ENCODE measurements at regions not wholly inside any gene's neighbourhood (a gene's known extent, or its start where the extent isn't known, plus 50 kb on each side); places are given as distances from the start of the nearest gene placed in this dataset.

DNA sequence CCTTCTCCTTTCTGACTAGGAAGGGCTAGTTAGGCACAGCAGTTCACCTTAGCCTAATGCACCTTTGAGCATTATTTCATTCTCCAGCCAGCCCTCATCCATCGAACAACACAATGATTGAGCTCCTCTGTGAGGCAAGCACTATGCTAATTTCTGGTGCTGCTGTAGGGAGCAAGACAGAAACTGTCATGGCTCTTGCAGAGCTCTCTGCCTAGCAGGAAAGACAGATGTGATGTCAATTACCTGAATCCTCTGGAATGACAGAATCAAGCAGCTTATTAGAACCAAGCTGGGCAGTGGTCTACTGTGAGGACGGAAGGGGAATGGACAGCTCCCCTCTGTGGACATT lies 256.1 kb upstream of the NOCT start:
- TF ChIP-seq, protein P1, sequence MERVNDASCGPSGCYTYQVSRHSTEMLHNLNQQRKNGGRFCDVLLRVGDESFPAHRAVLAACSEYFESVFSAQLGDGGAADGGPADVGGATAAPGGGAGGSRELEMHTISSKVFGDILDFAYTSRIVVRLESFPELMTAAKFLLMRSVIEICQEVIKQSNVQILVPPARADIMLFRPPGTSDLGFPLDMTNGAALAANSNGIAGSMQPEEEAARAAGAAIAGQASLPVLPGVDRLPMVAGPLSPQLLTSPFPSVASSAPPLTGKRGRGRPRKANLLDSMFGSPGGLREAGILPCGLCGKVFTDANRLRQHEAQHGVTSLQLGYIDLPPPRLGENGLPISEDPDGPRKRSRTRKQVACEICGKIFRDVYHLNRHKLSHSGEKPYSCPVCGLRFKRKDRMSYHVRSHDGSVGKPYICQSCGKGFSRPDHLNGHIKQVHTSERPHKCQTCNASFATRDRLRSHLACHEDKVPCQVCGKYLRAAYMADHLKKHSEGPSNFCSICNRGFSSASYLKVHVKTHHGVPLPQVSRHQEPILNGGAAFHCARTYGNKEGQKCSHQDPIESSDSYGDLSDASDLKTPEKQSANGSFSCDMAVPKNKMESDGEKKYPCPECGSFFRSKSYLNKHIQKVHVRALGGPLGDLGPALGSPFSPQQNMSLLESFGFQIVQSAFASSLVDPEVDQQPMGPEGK (CRISPR knock-in tag; IDR thresholded peaks at IDR 0.05; ENCODE audit: borderline replicate concordance), result no peak
- TF ChIP-seq ZFP3 (CRISPR knock-in tag; IDR thresholded peaks at IDR 0.05) (no peak), CSDC2 (CRISPR knock-in tag; IDR thresholded peaks at IDR 0.05) (no peak), PPARA (CRISPR knock-in tag; IDR thresholded peaks at IDR 0.05; ENCODE audit: borderline replicate concordance) (no peak), ZFP30 (CRISPR knock-in tag; IDR thresholded peaks at IDR 0.05) (no peak)
- TF ChIP-seq, protein P2, sequence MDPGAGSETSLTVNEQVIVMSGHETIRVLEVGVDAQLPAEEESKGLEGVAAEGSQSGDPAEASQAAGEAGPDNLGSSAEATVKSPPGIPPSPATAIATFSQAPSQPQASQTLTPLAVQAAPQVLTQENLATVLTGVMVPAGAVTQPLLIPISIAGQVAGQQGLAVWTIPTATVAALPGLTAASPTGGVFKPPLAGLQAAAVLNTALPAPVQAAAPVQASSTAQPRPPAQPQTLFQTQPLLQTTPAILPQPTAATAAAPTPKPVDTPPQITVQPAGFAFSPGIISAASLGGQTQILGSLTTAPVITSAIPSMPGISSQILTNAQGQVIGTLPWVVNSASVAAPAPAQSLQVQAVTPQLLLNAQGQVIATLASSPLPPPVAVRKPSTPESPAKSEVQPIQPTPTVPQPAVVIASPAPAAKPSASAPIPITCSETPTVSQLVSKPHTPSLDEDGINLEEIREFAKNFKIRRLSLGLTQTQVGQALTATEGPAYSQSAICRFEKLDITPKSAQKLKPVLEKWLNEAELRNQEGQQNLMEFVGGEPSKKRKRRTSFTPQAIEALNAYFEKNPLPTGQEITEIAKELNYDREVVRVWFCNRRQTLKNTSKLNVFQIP (CRISPR knock-in tag; IDR thresholded peaks at IDR 0.05; ENCODE audit: borderline replicate concordance, low read depth), result no peak
- TF ChIP-seq, protein P3, sequence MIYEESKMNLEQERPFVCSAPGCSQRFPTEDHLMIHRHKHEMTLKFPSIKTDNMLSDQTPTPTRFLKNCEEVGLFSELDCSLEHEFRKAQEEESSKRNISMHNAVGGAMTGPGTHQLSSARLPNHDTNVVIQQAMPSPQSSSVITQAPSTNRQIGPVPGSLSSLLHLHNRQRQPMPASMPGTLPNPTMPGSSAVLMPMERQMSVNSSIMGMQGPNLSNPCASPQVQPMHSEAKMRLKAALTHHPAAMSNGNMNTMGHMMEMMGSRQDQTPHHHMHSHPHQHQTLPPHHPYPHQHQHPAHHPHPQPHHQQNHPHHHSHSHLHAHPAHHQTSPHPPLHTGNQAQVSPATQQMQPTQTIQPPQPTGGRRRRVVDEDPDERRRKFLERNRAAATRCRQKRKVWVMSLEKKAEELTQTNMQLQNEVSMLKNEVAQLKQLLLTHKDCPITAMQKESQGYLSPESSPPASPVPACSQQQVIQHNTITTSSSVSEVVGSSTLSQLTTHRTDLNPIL (CRISPR knock-in tag; IDR thresholded peaks at IDR 0.05; ENCODE audit: low read depth), result no peak

All from SK-N-SH treated with all-trans-retinoic acid at 6 μM for 48 hours (cell line).